Kidney capillary endothelial cell (primary cell): ENCODE measurements at regions not wholly inside any gene's neighbourhood (a gene's known extent, or its start where the extent isn't known, plus 50 kb on each side); places are given as distances from the start of the nearest gene placed in this dataset.
"Not testable (repeated sequence)": the region's sequence is repeated elsewhere in the genome, so short reads cannot be mapped to it uniquely, and the experiment has no call there.

Source experiments
- DNase-seq: peaks from one replicate; pipeline ENCODE4 v3.0.0-alpha.2; 2018; ENCODE audit warnings: low spot score

DNA sequence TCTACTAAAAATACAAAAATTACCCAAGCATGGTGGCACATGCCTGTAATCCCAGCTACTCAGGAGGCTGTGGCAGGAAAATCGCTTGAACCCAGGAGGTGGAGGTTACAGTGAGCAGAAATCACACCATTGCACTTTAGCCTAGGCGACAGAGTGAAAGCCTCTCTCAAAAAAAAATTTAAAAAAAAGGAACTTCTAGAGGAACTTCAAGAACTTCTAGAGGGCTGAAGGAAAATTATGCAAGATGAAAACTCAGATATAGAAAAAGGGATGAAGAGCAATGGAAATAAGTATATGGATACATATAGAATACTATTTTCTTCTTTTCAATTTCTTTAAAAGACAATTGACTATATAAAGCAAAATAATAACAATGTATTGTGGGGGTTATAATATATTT lies 51.2 kb upstream of the PRR5 start:
- DNase-seq: no peak

- DNase-seq: no peak
Measured at GRCh38 chr22:44648821-44649565, 53.0 kb upstream of the PRR5 start.

- DNase-seq: no peak
Measured at GRCh38 chr22:44648085-44648820, 53.8 kb upstream of the PRR5 start.

DNA sequence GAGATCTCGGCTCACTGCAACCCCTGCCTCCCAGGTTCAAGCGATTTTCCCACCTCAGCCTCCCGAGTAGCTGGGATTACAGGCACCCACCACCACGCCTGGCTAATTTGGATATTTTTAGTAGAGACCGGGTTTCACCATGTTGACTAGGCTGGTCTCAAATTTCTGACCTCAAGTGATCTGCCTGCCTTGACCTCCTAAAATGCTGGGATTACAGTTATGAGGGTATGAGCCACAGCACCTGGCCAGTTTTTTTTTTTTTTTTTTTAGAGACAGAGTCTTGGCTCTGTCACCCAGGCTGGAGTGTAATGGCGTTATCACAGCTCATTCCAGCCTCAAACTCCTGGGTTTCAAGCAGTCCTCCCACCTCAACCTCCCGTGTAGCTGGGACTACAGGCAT lies 54.9 kb upstream of the PRR5 start:
- no peak for DNase-seq

DNA sequence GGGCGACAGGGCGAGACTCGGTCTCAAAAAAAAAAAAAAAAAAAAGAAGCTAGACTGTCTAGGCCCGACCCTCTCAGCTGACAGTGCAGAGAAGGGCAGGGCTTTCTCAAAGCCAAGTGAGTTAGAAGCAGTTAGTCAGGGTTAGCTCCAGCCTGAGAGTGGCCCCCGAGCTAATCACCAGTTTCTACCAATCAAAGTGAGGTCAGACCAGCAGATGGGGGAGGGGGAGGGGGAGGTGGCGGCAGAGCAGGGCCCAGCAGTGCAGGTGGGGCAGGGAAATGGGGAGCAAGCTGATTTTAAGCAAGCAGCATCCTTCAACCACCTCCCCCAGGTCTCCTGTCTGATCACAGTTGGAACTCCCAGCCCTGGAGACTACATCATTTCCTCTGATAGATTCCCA lies 55.3 kb upstream of the PRR5 start:
- no peak for DNase-seq

DNA sequence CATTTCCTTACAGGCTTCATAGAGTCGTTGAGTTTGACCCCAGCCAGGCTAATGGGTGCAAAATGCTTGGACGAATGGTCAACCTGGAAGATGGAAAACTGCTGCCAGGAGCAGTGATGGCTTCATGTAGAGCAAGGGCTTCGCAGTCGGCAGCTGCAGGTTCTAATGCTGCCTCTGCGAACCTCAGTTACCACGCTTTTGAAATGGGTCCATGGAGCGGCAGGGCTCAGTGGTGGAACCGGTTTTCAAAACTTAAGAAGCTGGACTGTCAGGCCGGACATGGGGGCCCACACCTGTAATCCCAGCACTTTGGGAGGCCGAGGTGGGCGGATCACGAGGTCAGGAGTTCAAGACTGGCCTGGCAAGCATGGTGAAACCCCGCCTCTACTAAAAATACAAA lies 55.9 kb upstream of the PRR5 start:
- no peak for DNase-seq

GRCh38 chr22:44645531-44645930 lies 56.5 kb upstream of the PRR5 start:
- DNase-seq: no peak

DNA sequence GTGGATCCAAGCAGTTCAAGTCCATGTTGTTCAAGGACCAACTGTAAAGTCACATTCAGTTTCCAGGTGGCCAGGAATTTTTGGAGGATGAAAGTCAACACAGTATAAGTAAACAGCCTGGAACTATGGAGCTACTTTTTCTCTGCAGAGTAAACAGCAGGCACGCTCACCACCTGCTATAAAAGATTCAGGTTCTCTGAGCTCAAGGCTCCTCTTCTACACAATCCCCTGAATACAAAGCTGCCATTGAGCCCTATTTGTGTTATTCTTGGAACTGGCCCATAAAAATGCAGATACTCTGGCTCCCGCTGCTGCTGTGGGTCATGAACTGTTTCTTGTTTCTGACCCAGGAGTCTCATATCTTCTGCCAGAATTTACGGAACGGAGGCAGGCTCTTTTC lies 56.9 kb upstream of the PRR5 start:
- no peak for DNase-seq

- not testable (repeated sequence) for DNase-seq
Measured at GRCh38 chr22:44643526-44644101, 58.4 kb upstream of the PRR5 start.

- no peak for DNase-seq
Measured at GRCh38 chr22:44642096-44642644, 59.8 kb upstream of the PRR5 start.

DNA sequence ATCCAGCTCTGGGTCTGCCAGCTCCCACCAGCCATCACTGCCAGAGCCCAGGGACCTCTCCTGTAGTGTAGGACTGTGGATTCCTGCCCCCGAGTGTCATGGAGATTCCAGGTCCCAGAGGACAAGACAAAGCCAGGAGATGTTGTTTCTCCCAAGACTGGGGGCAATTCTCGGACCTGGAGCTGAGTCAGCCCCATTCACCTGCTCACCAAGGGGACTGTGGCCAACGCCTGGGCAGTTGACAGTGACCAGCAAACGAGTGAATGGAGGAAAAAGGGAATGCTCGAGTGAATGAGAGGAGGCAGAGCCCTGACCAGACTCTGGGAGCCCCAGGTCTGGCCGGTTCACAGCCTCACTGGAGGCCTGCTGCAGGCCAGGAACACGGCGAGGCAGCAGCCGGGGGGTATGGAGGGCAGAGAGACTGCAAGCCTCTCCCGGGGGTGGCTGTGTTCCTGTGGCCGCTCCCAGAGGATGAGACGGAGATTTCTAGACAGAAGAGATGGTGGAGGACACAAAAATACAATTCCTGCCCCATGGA lies 61.3 kb upstream of the PRR5 start:
- DNase-seq: no peak

GRCh38 chr22:44639891-44640617 lies 62.0 kb upstream of the PRR5 start:
- DNase-seq: no peak

DNA sequence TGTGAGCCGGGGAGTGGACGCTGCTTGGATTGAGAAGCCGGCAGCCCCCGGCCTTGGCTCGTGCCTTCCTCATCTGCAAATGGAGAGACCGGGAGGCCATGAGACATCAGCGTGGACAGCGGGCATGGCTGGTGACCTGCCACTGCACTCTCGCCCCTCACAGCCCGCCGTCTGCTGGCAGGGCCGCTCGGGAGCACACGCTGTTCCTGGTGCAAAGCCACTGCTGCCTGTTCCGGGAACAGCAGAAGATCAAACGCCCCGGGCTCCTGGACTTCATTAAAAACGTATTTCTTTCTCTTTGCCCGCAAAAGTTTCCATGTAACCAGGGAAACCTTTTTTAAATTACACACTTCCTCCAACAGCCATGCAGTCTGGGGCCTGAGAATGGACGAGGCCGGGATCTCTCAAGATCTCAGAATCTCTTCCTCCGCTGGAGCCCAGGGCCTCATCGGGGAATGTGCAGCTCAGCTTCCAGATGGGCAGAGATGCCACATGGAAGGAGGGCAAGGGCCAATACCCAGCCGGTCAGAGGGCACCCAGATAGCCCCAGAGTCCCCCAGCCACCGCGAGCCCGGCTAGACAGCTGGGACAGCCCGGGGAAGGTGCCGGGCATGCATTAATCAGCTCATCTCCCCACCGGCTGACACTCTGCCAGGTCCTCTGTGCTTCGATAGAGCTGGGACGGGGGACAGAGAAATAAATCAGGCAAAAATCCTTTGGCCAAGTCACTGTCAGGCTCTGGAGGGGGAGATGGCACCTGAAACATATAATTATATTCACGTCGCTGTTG lies 62.8 kb upstream of the PRR5 start:
- no peak for DNase-seq

GRCh38 chr22:44636502-44637206 lies 65.3 kb upstream of the PRR5 start:
- not testable (repeated sequence) for DNase-seq

GRCh38 chr22:44635567-44635966 lies 66.4 kb upstream of the PRR5 start:
- not testable (repeated sequence) for DNase-seq

- DNase-seq: no peak
Measured at GRCh38 chr22:44634426-44635321, 67.3 kb upstream of the PRR5 start.

- no peak for DNase-seq
Measured at GRCh38 chr22:44633647-44634046, 68.4 kb upstream of the PRR5 start.

GRCh38 chr22:44632541-44633396 lies 69.2 kb upstream of the PRR5 start:
- DNase-seq: no peak

DNA sequence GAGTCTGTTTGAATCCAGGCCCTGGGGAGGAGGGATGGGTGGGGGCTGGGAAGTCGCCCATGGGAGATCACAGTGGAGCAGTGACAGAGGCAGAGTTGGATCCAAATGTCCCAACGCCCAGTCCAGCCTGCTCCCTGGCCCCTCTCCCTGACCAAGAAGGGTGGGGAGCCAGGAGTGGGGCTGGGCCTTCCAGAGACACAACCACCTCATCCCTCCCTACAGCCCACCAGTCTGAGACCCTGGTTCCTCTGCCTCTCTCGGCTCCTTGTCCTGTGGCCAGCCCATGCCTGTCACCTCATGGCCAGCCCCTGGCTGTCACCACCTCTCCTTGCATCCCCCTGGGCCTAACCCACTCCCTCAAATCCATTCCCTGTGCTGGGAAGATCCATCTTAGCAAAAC lies 71.2 kb upstream of the PRR5 start:
- no peak for DNase-seq
